GM23338 (cell line): ENCODE measurements at regions not wholly inside any gene's neighbourhood (a gene's known extent, or its start where the extent isn't known, plus 50 kb on each side); places are given as distances from the start of the nearest gene placed in this dataset.

ENCODE experiments used
- ATAC-seq: fragments of 200-7000 bp; cut with Tn5 transposase; 3 replicates; pipeline ENCODE4 v1.9.1; 2020
- DNase-seq: peaks from one replicate; pipeline ENCODE4 v3.0.0-alpha.2; 2015; ENCODE audit warnings: low spot score
- H2AFZ ChIP-seq: fragments of 200-600 bp; sonication (generic); 2 replicates; pipeline ENCODE4 v1.8.0; 2016; ENCODE audit warnings: antibody characterized with exemption, mild to moderate bottlenecking, moderate library complexity
- H3F3A ChIP-seq: fragments of 200-600 bp; sonication (generic); replicated peaks from 2 replicates; pipeline ENCODE4 v1.8.0; 2017; ENCODE audit warnings: antibody characterized with exemption, mixed run types, low read depth
- H3K27ac ChIP-seq: fragments of 200-600 bp; sonication (generic); 2 replicates; pipeline ENCODE4 v1.6.1; 2016; ENCODE audit warnings: low read depth
- H3K27me3 ChIP-seq: fragments of 200-600 bp; sonication (generic); 2 replicates; pipeline ENCODE4 v1.8.0; 2016; ENCODE audit warnings: mild to moderate bottlenecking, mixed run types, moderate library complexity; ENCODE audit not compliant: insufficient read depth
- H3K36me3 ChIP-seq: fragments of 200-600 bp; sonication (generic); 2 replicates; pipeline ENCODE4 v1.8.0; 2016; ENCODE audit warnings: mild to moderate bottlenecking; ENCODE audit not compliant: insufficient read depth
- H3K4me1 ChIP-seq: fragments of 200-600 bp; sonication (generic); 2 replicates; pipeline ENCODE4 v1.8.0; 2016; ENCODE audit warnings: mild to moderate bottlenecking, moderate library complexity; ENCODE audit not compliant: insufficient read depth
- H3K4me2 ChIP-seq: fragments of 200-600 bp; sonication (generic); 2 replicates; pipeline ENCODE4 v1.7.1; 2017; ENCODE audit warnings: mixed run types
- H3K4me3 ChIP-seq: fragments of 200-600 bp; sonication (generic); 2 replicates; pipeline ENCODE4 v1.6.1; 2016; ENCODE audit warnings: mixed run types
- H3K79me2 ChIP-seq: fragments of 200-600 bp; sonication (generic); replicated peaks from 2 replicates; pipeline ENCODE4 v1.8.0; 2017; ENCODE audit warnings: mild to moderate bottlenecking; ENCODE audit not compliant: insufficient read depth
- H3K9me2 ChIP-seq: fragments of 200-600 bp; sonication (generic); 2 replicates; pipeline ENCODE4 v1.8.0; 2017; ENCODE audit not compliant: insufficient read depth
- H4K20me1 ChIP-seq: fragments of 200-600 bp; sonication (generic); replicated peaks from 2 replicates; pipeline ENCODE4 v1.8.0; 2017; ENCODE audit warnings: mild to moderate bottlenecking; ENCODE audit not compliant: insufficient read depth
- H3K27ac Mint-ChIP-seq: 2 replicates; pipeline ENCODE4 v1.8.0; 2020; ENCODE audit warnings: inconsistent platforms, mild to moderate bottlenecking, moderate library complexity, mixed read lengths
- H3K27me3 Mint-ChIP-seq: 3 replicates; pipeline ENCODE4 v1.8.0; 2022; ENCODE audit warnings: low read depth, mild to moderate bottlenecking, moderate library complexity, mixed read lengths, inconsistent platforms; ENCODE audit not compliant: insufficient read depth, poor library complexity
- H3K36me3 Mint-ChIP-seq: 3 replicates; pipeline ENCODE4 v1.8.0; 2021; ENCODE audit warnings: low read depth, mild to moderate bottlenecking, inconsistent platforms, moderate library complexity, mixed read lengths
- H3K4me1 Mint-ChIP-seq: 3 replicates; pipeline ENCODE4 v1.8.0; 2020; ENCODE audit warnings: mild to moderate bottlenecking, inconsistent platforms, mixed read lengths
- H3K4me3 Mint-ChIP-seq: 3 replicates; pipeline ENCODE4 v1.8.0; 2021; ENCODE audit warnings: moderate library complexity, mild to moderate bottlenecking, inconsistent platforms, mixed read lengths
- H3K9me3 Mint-ChIP-seq: 3 replicates; pipeline ENCODE4 v1.8.0; 2020; ENCODE audit warnings: moderate library complexity, mild to moderate bottlenecking, inconsistent platforms, mixed read lengths
- JUNB ChIP-seq: IDR thresholded peaks from one replicate; pipeline ENCODE4 v1.6.1; 2016; ENCODE audit warnings: antibody characterized with exemption; ENCODE audit not compliant: unreplicated experiment
- POLR2AphosphoS5 ChIP-seq: IDR thresholded peaks from 2 replicates; pipeline ENCODE4 v1.6.1; 2016; ENCODE audit warnings: antibody characterized with exemption, low read depth
- ZNF331 ChIP-seq: fragments of 250-450 bp; sonication (Bioruptor Pico); IDR thresholded peaks from 2 replicates; pipeline ENCODE4 v1.5.0; 2020; ENCODE audit warnings: low read depth, mild to moderate bottlenecking, moderate library complexity
- TF ChIP-seq, protein P1 (sequence below): IDR thresholded peaks from one replicate; pipeline ENCODE4 v1.6.1; 2018; ENCODE audit warnings: antibody characterized with exemption; ENCODE audit not compliant: unreplicated experiment
- TF ChIP-seq, protein P2 (sequence below), 2 experiments: fragments of 200-600 bp in 1 of 2; sonication (generic) in 1 of 2; conservative IDR thresholded peaks; 2 replicates each; pipeline versions ENCODE4 v1.5.1 to v1.6.1; 2016 to 2017; ENCODE audit warnings: antibody characterized with exemption in 2 of 2, low read depth in 2 of 2, mild to moderate bottlenecking in 2 of 2, moderate library complexity in 1 of 2
- TF ChIP-seq, protein P3 (sequence below): IDR thresholded peaks from 2 replicates; pipeline ENCODE4 v1.6.1; 2016; ENCODE audit warnings: antibody characterized with exemption

DNA sequence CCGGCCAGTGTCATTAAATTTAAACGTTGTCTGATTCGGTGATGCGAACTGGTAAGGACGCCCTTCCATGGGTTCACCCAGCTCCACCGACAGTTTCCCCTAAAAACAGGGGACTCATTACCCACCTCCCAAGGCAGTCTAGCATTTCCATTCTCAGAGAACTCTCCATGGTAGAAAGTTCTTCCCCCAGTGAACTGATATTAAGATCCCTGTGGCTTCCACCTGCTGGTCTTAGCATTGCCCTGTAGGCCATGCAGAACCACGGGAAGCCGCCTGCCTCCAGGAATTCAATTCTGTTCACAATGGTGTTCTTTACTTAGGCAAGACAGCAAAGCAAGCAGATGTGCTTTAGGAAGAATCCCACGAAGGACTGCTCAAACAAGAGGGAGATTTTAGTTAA lies 128.9 kb upstream of the NANOS1 start (continued):
- TF ChIP-seq, protein P1, sequence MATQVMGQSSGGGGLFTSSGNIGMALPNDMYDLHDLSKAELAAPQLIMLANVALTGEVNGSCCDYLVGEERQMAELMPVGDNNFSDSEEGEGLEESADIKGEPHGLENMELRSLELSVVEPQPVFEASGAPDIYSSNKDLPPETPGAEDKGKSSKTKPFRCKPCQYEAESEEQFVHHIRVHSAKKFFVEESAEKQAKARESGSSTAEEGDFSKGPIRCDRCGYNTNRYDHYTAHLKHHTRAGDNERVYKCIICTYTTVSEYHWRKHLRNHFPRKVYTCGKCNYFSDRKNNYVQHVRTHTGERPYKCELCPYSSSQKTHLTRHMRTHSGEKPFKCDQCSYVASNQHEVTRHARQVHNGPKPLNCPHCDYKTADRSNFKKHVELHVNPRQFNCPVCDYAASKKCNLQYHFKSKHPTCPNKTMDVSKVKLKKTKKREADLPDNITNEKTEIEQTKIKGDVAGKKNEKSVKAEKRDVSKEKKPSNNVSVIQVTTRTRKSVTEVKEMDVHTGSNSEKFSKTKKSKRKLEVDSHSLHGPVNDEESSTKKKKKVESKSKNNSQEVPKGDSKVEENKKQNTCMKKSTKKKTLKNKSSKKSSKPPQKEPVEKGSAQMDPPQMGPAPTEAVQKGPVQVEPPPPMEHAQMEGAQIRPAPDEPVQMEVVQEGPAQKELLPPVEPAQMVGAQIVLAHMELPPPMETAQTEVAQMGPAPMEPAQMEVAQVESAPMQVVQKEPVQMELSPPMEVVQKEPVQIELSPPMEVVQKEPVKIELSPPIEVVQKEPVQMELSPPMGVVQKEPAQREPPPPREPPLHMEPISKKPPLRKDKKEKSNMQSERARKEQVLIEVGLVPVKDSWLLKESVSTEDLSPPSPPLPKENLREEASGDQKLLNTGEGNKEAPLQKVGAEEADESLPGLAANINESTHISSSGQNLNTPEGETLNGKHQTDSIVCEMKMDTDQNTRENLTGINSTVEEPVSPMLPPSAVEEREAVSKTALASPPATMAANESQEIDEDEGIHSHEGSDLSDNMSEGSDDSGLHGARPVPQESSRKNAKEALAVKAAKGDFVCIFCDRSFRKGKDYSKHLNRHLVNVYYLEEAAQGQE, result no peak
- TF ChIP-seq POLR2AphosphoS5 (no peak), ZNF331 (CRISPR knock-in tag) (no peak)

DNA sequence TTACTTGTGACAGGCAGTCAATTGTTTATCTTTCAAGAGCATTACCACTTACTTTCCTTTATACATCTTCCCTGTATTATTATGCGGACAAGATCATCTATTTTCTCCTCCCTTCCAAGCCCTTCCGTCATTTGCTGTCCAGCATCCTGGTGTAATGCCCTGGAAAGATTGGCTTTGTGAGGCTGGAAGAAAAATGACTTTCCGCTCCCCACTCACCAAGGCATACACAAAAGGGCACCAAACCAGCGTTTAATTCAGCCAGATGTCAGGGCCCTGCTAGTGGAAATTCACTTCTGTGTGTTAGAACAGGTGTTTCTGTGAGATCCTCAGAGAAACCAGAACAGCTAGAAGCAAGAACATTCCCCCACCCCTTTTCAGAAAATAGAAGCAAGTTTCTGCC lies 128.1 kb upstream of the NANOS1 start:
- H3K4me2 ChIP-seq, result no peak overlapping the region
- no peaks in the 10 kb centered on the region for H3K79me2 ChIP-seq
- ATAC-seq, result no peak
- no peaks in the 10 kb centered on the region for H3K9me2 ChIP-seq
- H3K4me3 Mint-ChIP-seq, result no peak overlapping the region
- no peaks in the 10 kb centered on the region for H3K36me3 ChIP-seq
- no peak overlapping the region for H2AFZ ChIP-seq
- peaks cover 3% of the 10 kb centered on the region; the same call in 1 of the 3 replicates for H3K4me1 Mint-ChIP-seq
- no peaks in the 10 kb centered on the region for H3F3A ChIP-seq
- no peak overlapping the region for H3K4me3 ChIP-seq
- no peak for DNase-seq
- no peak overlapping the region for H3K27ac ChIP-seq
- no peaks in the 10 kb centered on the region for H3K36me3 Mint-ChIP-seq
- no peak overlapping the region for H3K27ac Mint-ChIP-seq
- no peaks in the 10 kb centered on the region for H3K4me1 ChIP-seq
- TF ChIP-seq, protein P2, sequence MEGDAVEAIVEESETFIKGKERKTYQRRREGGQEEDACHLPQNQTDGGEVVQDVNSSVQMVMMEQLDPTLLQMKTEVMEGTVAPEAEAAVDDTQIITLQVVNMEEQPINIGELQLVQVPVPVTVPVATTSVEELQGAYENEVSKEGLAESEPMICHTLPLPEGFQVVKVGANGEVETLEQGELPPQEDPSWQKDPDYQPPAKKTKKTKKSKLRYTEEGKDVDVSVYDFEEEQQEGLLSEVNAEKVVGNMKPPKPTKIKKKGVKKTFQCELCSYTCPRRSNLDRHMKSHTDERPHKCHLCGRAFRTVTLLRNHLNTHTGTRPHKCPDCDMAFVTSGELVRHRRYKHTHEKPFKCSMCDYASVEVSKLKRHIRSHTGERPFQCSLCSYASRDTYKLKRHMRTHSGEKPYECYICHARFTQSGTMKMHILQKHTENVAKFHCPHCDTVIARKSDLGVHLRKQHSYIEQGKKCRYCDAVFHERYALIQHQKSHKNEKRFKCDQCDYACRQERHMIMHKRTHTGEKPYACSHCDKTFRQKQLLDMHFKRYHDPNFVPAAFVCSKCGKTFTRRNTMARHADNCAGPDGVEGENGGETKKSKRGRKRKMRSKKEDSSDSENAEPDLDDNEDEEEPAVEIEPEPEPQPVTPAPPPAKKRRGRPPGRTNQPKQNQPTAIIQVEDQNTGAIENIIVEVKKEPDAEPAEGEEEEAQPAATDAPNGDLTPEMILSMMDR (conservative IDR thresholded peaks at IDR 0.05; ENCODE audit: low read depth in 2 of 2), result no peak
- TF ChIP-seq, protein P3, sequence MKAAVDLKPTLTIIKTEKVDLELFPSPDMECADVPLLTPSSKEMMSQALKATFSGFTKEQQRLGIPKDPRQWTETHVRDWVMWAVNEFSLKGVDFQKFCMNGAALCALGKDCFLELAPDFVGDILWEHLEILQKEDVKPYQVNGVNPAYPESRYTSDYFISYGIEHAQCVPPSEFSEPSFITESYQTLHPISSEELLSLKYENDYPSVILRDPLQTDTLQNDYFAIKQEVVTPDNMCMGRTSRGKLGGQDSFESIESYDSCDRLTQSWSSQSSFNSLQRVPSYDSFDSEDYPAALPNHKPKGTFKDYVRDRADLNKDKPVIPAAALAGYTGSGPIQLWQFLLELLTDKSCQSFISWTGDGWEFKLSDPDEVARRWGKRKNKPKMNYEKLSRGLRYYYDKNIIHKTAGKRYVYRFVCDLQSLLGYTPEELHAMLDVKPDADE, result no peak
- no peak for TF ChIP-seq JUNB
- TF ChIP-seq, protein P1, result no peak
- H3K27me3 Mint-ChIP-seq, result peaks cover 6% of the 10 kb centered on the region
- no peaks in the 10 kb centered on the region for H3K27me3 ChIP-seq
- no peaks in the 10 kb centered on the region for H4K20me1 ChIP-seq
- no peaks in the 10 kb centered on the region; the same call in 2 of the 3 replicates for H3K9me3 Mint-ChIP-seq
